Lung (tissue), 11 donors: ENCODE measurements at regions not wholly inside any gene's neighbourhood (a gene's known extent, or its start where the extent isn't known, plus 50 kb on each side); places are given as distances from the start of the nearest gene placed in this dataset.

Experiments used
- ATAC-seq: fragments of 200-7000 bp; cut with Tn5 transposase; one replicate; pipeline ENCODE4 v1.9.1; 2020; ENCODE audit warnings: moderate number of reproducible peaks; ENCODE audit not compliant: insufficient read depth, low FRiP score
- DNase-seq, 3 donors: peaks; one replicate each; pipeline ENCODE4 v3.0.0-alpha.2; 2013 to 2017
- H3K27ac ChIP-seq, 2 donors: one replicate each; pipeline ENCODE4 v1.5.1; 2013; ENCODE audit warnings: mild to moderate bottlenecking in 2 of 2, moderate library complexity in 2 of 2, control low read depth in 1 of 2, inconsistent platforms in 1 of 2, low read depth in 1 of 2, low read length in 1 of 2
- H3K27me3 ChIP-seq, 3 donors: one replicate each; pipeline ENCODE4 v1.5.1; 2013; ENCODE audit warnings: low read length in 2 of 3; ENCODE audit not compliant: control insufficient read depth in 3 of 3, insufficient read depth in 3 of 3
- H3K36me3 ChIP-seq, 4 donors: one replicate each; pipeline ENCODE4 v1.5.1; 2013; ENCODE audit warnings: low read length in 4 of 4, mild to moderate bottlenecking in 1 of 4, moderate library complexity in 1 of 4; ENCODE audit not compliant: control insufficient read depth in 4 of 4, insufficient read depth in 4 of 4
- H3K4me1 ChIP-seq, 5 donors: one replicate each; pipeline ENCODE4 v1.5.1; 2013; ENCODE audit warnings: low read length in 5 of 5, mild to moderate bottlenecking in 2 of 5, moderate library complexity in 1 of 5; ENCODE audit not compliant: control insufficient read depth in 5 of 5, insufficient read depth in 5 of 5
- H3K4me3 ChIP-seq: one replicate; pipeline ENCODE4 v1.5.1; 2013; ENCODE audit warnings: mild to moderate bottlenecking, control low read depth, moderate library complexity
- H3K9ac ChIP-seq, 2 donors: one replicate each; pipeline ENCODE4 v1.5.1; 2013; ENCODE audit warnings: low read length in 2 of 2, control low read depth in 1 of 2; ENCODE audit not compliant: insufficient read depth in 1 of 2
- H3K9me3 ChIP-seq, 4 donors: one replicate each; pipeline ENCODE4 v1.5.1; 2013; ENCODE audit warnings: low read length in 3 of 4, mild to moderate bottlenecking in 1 of 4, moderate library complexity in 1 of 4; ENCODE audit not compliant: control insufficient read depth in 4 of 4, insufficient read depth in 3 of 4
- WGBS, 2 donors: extraction: QIAGEN DNeasy Blood & Tissue Kit; methylation state at CpG; one replicate each; pipeline ENCODE4 v1.1.7; 2013; 5-methylcytosine and 5-hydroxymethylcytosine counted together
- TF ChIP-seq, protein P1 (sequence below): IDR thresholded peaks from 2 replicates; pipeline ENCODE4 v1.5.1; 2012; ENCODE audit warnings: mild to moderate bottlenecking; ENCODE audit errors: control extremely low read depth, extremely low read depth
- donor health status: control.
- donor health status: control.
- donor health status: Bipolar disorder and iron deficiency.
- donor health status: healthy.
- donor health status: DM: yes; HTN: yes; CAD: no.

DNA sequence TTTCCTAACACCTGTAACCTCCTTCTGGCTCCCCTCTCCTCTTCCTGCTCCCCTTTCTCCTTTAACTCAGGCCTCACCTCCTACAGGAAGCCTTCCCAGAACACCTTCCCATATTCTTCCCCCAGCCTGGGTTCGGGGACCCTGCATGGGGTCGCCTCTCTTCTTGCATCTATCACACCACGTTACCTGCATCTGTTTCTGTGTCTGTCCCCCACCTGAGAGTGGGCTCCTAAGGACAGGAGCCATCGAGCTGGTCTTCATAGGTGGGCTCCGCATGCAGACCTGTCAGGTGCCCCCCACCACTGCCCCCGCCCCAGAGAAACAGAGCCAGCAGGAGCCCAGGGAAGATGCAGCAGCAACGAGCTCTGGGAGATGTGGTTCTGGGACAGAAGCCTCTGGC is 123.2 kb upstream of the GLI2 start:
- no peak overlapping the region for H3K4me3 ChIP-seq
- no peaks in the 10 kb centered on the region for H3K27me3 ChIP-seq
- peaks cover 0 to 11% (median 6%) of the 10 kb centered on the region in 5 donors for H3K4me1 ChIP-seq
- DNase-seq (no peak), ATAC-seq (no peak)
- no peaks in the 10 kb centered on the region for H3K9me3 ChIP-seq
- TF ChIP-seq, protein P1, sequence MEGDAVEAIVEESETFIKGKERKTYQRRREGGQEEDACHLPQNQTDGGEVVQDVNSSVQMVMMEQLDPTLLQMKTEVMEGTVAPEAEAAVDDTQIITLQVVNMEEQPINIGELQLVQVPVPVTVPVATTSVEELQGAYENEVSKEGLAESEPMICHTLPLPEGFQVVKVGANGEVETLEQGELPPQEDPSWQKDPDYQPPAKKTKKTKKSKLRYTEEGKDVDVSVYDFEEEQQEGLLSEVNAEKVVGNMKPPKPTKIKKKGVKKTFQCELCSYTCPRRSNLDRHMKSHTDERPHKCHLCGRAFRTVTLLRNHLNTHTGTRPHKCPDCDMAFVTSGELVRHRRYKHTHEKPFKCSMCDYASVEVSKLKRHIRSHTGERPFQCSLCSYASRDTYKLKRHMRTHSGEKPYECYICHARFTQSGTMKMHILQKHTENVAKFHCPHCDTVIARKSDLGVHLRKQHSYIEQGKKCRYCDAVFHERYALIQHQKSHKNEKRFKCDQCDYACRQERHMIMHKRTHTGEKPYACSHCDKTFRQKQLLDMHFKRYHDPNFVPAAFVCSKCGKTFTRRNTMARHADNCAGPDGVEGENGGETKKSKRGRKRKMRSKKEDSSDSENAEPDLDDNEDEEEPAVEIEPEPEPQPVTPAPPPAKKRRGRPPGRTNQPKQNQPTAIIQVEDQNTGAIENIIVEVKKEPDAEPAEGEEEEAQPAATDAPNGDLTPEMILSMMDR = no peak
- H3K27ac ChIP-seq = no peak overlapping the region
- 86 to 96% methylated on average over 7 of the region's 7 CpGs for WGBS, 2 donors
- no peaks in the 10 kb centered on the region for H3K36me3 ChIP-seq
- H3K9ac ChIP-seq = no peak overlapping the region

DNA sequence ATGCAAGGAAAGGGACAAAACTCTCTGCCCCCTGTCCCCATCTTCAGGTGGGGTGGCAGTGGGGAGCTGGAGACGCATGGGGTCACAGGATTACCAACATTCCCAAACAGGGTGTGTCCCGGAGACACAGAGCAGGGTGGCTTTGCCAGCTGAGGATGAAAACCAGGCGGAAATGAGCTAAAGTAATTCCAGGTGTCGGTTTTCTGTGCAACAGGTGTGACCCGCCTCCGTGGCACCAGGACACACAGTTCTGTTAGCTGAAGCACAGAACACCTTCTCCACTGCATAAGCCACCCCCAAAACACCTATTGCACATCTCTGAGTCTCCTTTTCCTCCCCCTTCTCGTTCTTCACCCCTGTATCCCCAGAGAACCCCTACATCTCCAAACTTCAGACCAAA is 122.7 kb upstream of the GLI2 start:
- no peak overlapping the region for H3K4me3 ChIP-seq
- no peak overlapping the region for H3K27ac ChIP-seq
- H3K36me3 ChIP-seq = no peaks in the 10 kb centered on the region
- TF ChIP-seq, protein P1 = no peak
- WGBS, 2 donors = 81 to 96% methylated on average over 7 of the region's 7 CpGs
- H3K9ac ChIP-seq = no peak overlapping the region
- H3K27me3 ChIP-seq = no peaks in the 10 kb centered on the region
- no peaks in the 10 kb centered on the region for H3K9me3 ChIP-seq
- no peak for ATAC-seq
- H3K4me1 ChIP-seq = peaks cover 0 to 15% (median 6%) of the 10 kb centered on the region in 5 donors
- no peak for DNase-seq

DNA sequence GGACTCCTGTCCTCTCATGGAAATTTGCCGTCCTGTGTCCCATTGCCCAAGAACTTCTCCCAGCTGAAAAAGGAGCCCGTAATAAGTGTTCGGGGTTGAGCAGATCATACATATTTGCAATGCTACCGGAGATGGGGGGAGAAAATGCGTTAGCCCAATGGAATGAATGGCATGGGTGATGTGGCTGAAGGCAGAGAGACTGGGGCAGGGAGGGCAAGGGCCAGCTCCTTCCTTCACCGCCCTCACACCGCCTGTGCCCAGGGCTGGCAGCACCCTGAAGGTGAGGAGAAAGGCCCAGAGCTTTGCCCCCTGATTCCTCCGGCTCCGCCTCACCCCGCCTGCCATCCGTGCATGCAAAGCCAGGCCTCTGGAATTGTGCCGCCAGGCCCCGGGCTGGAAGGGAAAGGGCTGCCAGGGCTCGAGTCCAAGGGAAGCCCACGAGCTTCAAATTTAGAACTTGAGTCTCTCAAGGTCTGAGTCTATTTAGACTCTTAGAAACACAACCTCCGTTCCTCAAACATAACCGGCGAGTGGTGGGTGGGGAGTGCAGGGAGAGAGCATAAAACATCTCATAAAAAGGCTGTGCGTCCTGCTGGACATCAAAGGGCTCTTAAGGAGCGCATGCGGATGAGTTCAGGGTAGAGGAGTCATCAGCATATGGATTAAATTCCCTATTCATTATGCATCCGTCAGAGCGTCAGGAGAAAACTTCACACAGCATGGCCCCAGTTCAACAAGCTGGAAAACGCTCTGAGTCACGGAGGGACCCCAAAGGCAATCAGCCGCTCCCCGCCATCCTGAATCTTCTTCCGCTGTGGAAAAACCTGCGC is 121.7 kb upstream of the GLI2 start:
- TF ChIP-seq, protein P1 = no peak
- no peaks in the 10 kb centered on the region for H3K36me3 ChIP-seq
- H3K4me1 ChIP-seq = peaks cover 0 to 25% (median 6%) of the 10 kb centered on the region in 5 donors
- no peaks in the 10 kb centered on the region for H3K9me3 ChIP-seq
- DNase-seq = peak in 1 of 3 donors; percentile 51
- WGBS, 2 donors = 80 to 89% methylated on average over 29 of the region's 29 CpGs
- no peak overlapping the region for H3K27ac ChIP-seq
- no peak overlapping the region for H3K4me3 ChIP-seq
- H3K27me3 ChIP-seq = no peaks in the 10 kb centered on the region
- no peak overlapping the region for H3K9ac ChIP-seq
- no peak for ATAC-seq
